T-helper 2 cell treated with Interferon-gamma antibody and Interleukin-4, amounts not matched to agents 5 μg/mL and 100 μg/mL, for 36 hours (primary cell): ENCODE measurements at regions not wholly inside any gene's neighbourhood (a gene's known extent, or its start where the extent isn't known, plus 50 kb on each side); places are given as distances from the start of the nearest gene placed in this dataset.

Experiments
- DNase-seq: peaks from one replicate; pipeline ENCODE4 v3.0.0; 2021; ENCODE audit warnings: low spot score
- H3K27ac Mint-ChIP-seq: one replicate; pipeline ENCODE4 v1.8.0; 2021; ENCODE audit warnings: mild to moderate bottlenecking, mixed read lengths
- H3K27me3 Mint-ChIP-seq: one replicate; pipeline ENCODE4 v1.8.0; 2021; ENCODE audit warnings: low read depth, mixed read lengths
- H3K36me3 Mint-ChIP-seq: one replicate; pipeline ENCODE4 v1.8.0; 2021; ENCODE audit warnings: low read depth, mixed read lengths
- H3K4me1 Mint-ChIP-seq: one replicate; pipeline ENCODE4 v1.8.0; 2021; ENCODE audit warnings: low read depth, mixed read lengths
- H3K4me3 Mint-ChIP-seq: one replicate; pipeline ENCODE4 v1.8.0; 2022; ENCODE audit warnings: mild to moderate bottlenecking, moderate library complexity, mixed read lengths
- H3K9me3 Mint-ChIP-seq: one replicate; pipeline ENCODE4 v1.8.0; 2021; ENCODE audit warnings: mixed read lengths

- no peak overlapping the region for H3K27ac Mint-ChIP-seq
- no peak overlapping the region for H3K4me3 Mint-ChIP-seq
- no peaks in the 10 kb centered on the region for H3K36me3 Mint-ChIP-seq
- peak; percentile 9 for DNase-seq
- no peaks in the 10 kb centered on the region for H3K4me1 Mint-ChIP-seq
- no peaks in the 10 kb centered on the region for H3K27me3 Mint-ChIP-seq
- H3K9me3 Mint-ChIP-seq, result no peaks in the 10 kb centered on the region
Observed at GRCh38 chr2:185316383-185316782, 422.2 kb upstream of the FSIP2 start.

GRCh38 chr2:185318271-185318724, 420.3 kb upstream of the FSIP2 start:
- Mint-ChIP-seq H3K9me3 (no peaks in the 10 kb centered on the region), H3K27me3 (no peaks in the 10 kb centered on the region), H3K36me3 (no peaks in the 10 kb centered on the region), H3K27ac (no peak overlapping the region), H3K4me3 (no peak overlapping the region), H3K4me1 (no peaks in the 10 kb centered on the region)
- no peak for DNase-seq

- Mint-ChIP-seq H3K36me3 (no peaks in the 10 kb centered on the region), H3K4me1 (no peaks in the 10 kb centered on the region), H3K4me3 (no peak overlapping the region), H3K27ac (no peak overlapping the region), H3K27me3 (no peaks in the 10 kb centered on the region), H3K9me3 (peaks cover 7% of the 10 kb centered on the region)
- no peak for DNase-seq
Observed at GRCh38 chr2:185335879-185336278, 402.7 kb upstream of the FSIP2 start.

GRCh38 chr2:185337033-185337432, 401.6 kb upstream of the FSIP2 start:
- DNase-seq, result no peak
- Mint-ChIP-seq H3K4me3 (no peak overlapping the region), H3K27me3 (no peaks in the 10 kb centered on the region), H3K36me3 (no peaks in the 10 kb centered on the region), H3K4me1 (no peaks in the 10 kb centered on the region), H3K9me3 (peaks cover 7% of the 10 kb centered on the region), H3K27ac (no peak overlapping the region)

GRCh38 chr2:185338104-185338503, 400.5 kb upstream of the FSIP2 start:
- no peak overlapping the region for H3K27ac Mint-ChIP-seq
- H3K9me3 Mint-ChIP-seq, result peaks cover 7% of the 10 kb centered on the region
- DNase-seq, result no peak
- no peaks in the 10 kb centered on the region for H3K36me3 Mint-ChIP-seq
- no peaks in the 10 kb centered on the region for H3K27me3 Mint-ChIP-seq
- H3K4me1 Mint-ChIP-seq, result no peaks in the 10 kb centered on the region
- no peak overlapping the region for H3K4me3 Mint-ChIP-seq

GRCh38 chr2:185347445-185347844, 391.2 kb upstream of the FSIP2 start:
- no peak overlapping the region for H3K4me3 Mint-ChIP-seq
- H3K27ac Mint-ChIP-seq, result no peak overlapping the region
- DNase-seq, result no peak
- no peaks in the 10 kb centered on the region for H3K9me3 Mint-ChIP-seq
- no peaks in the 10 kb centered on the region for H3K36me3 Mint-ChIP-seq
- no peaks in the 10 kb centered on the region for H3K4me1 Mint-ChIP-seq
- no peaks in the 10 kb centered on the region for H3K27me3 Mint-ChIP-seq

- Mint-ChIP-seq H3K27ac (no peak overlapping the region), H3K27me3 (no peaks in the 10 kb centered on the region), H3K4me3 (no peak overlapping the region), H3K9me3 (no peaks in the 10 kb centered on the region), H3K36me3 (no peaks in the 10 kb centered on the region), H3K4me1 (no peaks in the 10 kb centered on the region)
- DNase-seq, result no peak
Observed at GRCh38 chr2:185360776-185361175, 377.8 kb upstream of the FSIP2 start.

- peaks cover under 1% of the 10 kb centered on the region for H3K9me3 Mint-ChIP-seq
- H3K36me3 Mint-ChIP-seq, result no peaks in the 10 kb centered on the region
- H3K4me1 Mint-ChIP-seq, result no peaks in the 10 kb centered on the region
- H3K4me3 Mint-ChIP-seq, result no peak overlapping the region
- DNase-seq, result no peak
- no peaks in the 10 kb centered on the region for H3K27me3 Mint-ChIP-seq
- H3K27ac Mint-ChIP-seq, result no peak overlapping the region
Observed at GRCh38 chr2:185372188-185372587, 366.4 kb upstream of the FSIP2 start.

- no peak overlapping the region for H3K4me3 Mint-ChIP-seq
- H3K27ac Mint-ChIP-seq, result no peak overlapping the region
- no peaks in the 10 kb centered on the region for H3K27me3 Mint-ChIP-seq
- no peak for DNase-seq
- peaks cover 4% of the 10 kb centered on the region for H3K9me3 Mint-ChIP-seq
- no peaks in the 10 kb centered on the region for H3K36me3 Mint-ChIP-seq
- H3K4me1 Mint-ChIP-seq, result no peaks in the 10 kb centered on the region
Observed at GRCh38 chr2:185373229-185373628, 365.4 kb upstream of the FSIP2 start.

GRCh38 chr2:185374878-185375277, 363.7 kb upstream of the FSIP2 start:
- DNase-seq, result no peak
- H3K36me3 Mint-ChIP-seq, result no peaks in the 10 kb centered on the region
- no peak overlapping the region for H3K27ac Mint-ChIP-seq
- H3K9me3 Mint-ChIP-seq, result peaks cover 4% of the 10 kb centered on the region
- H3K4me3 Mint-ChIP-seq, result no peak overlapping the region
- H3K27me3 Mint-ChIP-seq, result no peaks in the 10 kb centered on the region
- H3K4me1 Mint-ChIP-seq, result no peaks in the 10 kb centered on the region

GRCh38 chr2:185375731-185376130, 362.9 kb upstream of the FSIP2 start:
- no peaks in the 10 kb centered on the region for H3K36me3 Mint-ChIP-seq
- no peak overlapping the region for H3K27ac Mint-ChIP-seq
- H3K4me1 Mint-ChIP-seq, result no peaks in the 10 kb centered on the region
- peaks cover 4% of the 10 kb centered on the region for H3K9me3 Mint-ChIP-seq
- no peak overlapping the region for H3K4me3 Mint-ChIP-seq
- no peak for DNase-seq
- no peaks in the 10 kb centered on the region for H3K27me3 Mint-ChIP-seq

- no peak for DNase-seq
- Mint-ChIP-seq H3K4me1 (no peaks in the 10 kb centered on the region), H3K27me3 (no peaks in the 10 kb centered on the region), H3K27ac (no peak overlapping the region), H3K36me3 (no peaks in the 10 kb centered on the region), H3K4me3 (no peak overlapping the region), H3K9me3 (peaks cover 4% of the 10 kb centered on the region)
Observed at GRCh38 chr2:185381631-185382030, 357.0 kb upstream of the FSIP2 start.

GRCh38 chr2:185384822-185385560, 353.6 kb upstream of the FSIP2 start:
- H3K27ac Mint-ChIP-seq, result no peak overlapping the region
- no peaks in the 10 kb centered on the region for H3K4me1 Mint-ChIP-seq
- no peaks in the 10 kb centered on the region for H3K27me3 Mint-ChIP-seq
- no peaks in the 10 kb centered on the region for H3K9me3 Mint-ChIP-seq
- no peak overlapping the region for H3K4me3 Mint-ChIP-seq
- no peak for DNase-seq
- no peaks in the 10 kb centered on the region for H3K36me3 Mint-ChIP-seq

GRCh38 chr2:185388226-185388625, 350.4 kb upstream of the FSIP2 start:
- H3K4me1 Mint-ChIP-seq, result no peaks in the 10 kb centered on the region
- H3K4me3 Mint-ChIP-seq, result no peak overlapping the region
- no peaks in the 10 kb centered on the region for H3K27me3 Mint-ChIP-seq
- no peak overlapping the region for H3K27ac Mint-ChIP-seq
- H3K9me3 Mint-ChIP-seq, result peaks cover 2% of the 10 kb centered on the region
- no peaks in the 10 kb centered on the region for H3K36me3 Mint-ChIP-seq
- DNase-seq, result no peak

- H3K27ac Mint-ChIP-seq, result no peak overlapping the region
- H3K27me3 Mint-ChIP-seq, result no peaks in the 10 kb centered on the region
- H3K9me3 Mint-ChIP-seq, result peaks cover 4% of the 10 kb centered on the region
- DNase-seq, result no peak
- H3K4me1 Mint-ChIP-seq, result no peaks in the 10 kb centered on the region
- H3K36me3 Mint-ChIP-seq, result no peaks in the 10 kb centered on the region
- no peak overlapping the region for H3K4me3 Mint-ChIP-seq
Observed at GRCh38 chr2:185391543-185391942, 347.1 kb upstream of the FSIP2 start.
